Activated naive CD8-positive, alpha-beta T cell treated with anti-CD3 and anti-CD28 coated beads, Interleukin-2, amount 10 ng/mL, durations not matched to agents 7 days and 5 days (primary cell): ENCODE measurements at regions not wholly inside any gene's neighbourhood (a gene's known extent, or its start where the extent isn't known, plus 50 kb on each side); places are given as distances from the start of the nearest gene placed in this dataset.

Experiments
- ATAC-seq: fragments of 150-1000 bp; cut with Tn5 transposase; one replicate; pipeline ENCODE4 v1.10.0; 2021; ENCODE audit warnings: low read depth, moderate library complexity
- POLR2A ChIA-PET: fragments of 350-600 bp; sonication (Branson Sonifier 250); formaldehyde crosslinking; loops from one replicate; lab custom pipeline; 2021; ENCODE audit warnings: antibody characterized with exemption; lab: Charles Lee
- DNase-seq: peaks from one replicate; pipeline ENCODE4 v3.0.0; 2021
- H3K27ac Mint-ChIP-seq: one replicate; pipeline ENCODE4 v1.8.0; 2022; ENCODE audit warnings: mild to moderate bottlenecking, mixed read lengths
- H3K27me3 Mint-ChIP-seq: one replicate; pipeline ENCODE4 v1.8.0; 2022; ENCODE audit warnings: mild to moderate bottlenecking, moderate library complexity, mixed read lengths
- H3K36me3 Mint-ChIP-seq: one replicate; pipeline ENCODE4 v1.8.0; 2021; ENCODE audit warnings: mild to moderate bottlenecking, mixed read lengths
- H3K4me1 Mint-ChIP-seq: one replicate; pipeline ENCODE4 v1.8.0; 2021; ENCODE audit warnings: mixed read lengths
- H3K4me3 Mint-ChIP-seq: one replicate; pipeline ENCODE4 v1.8.0; 2022; ENCODE audit warnings: mild to moderate bottlenecking, moderate library complexity, mixed read lengths
- H3K9me3 Mint-ChIP-seq: one replicate; pipeline ENCODE4 v1.8.0; 2021; ENCODE audit warnings: mixed read lengths

DNA sequence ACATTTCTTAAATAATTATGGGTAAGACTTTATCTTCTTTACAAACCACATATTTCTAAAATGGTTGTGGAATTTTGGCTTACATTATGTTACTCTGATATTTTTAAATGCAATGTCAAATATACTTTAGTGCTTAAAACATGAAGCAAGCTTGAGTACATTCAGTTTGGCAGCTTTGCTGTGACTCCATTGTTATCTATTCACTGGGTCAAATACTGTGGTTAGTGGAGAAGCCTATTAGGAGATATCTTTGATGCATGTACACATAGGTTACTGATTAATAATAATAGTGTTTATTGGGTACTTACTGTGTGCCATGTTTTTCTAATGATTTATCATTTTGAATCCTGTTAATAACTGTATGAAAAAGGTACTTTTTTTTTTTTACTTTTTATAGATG, 520.4 kb upstream of the B3GALT2 start:
- no peak for DNase-seq
- ATAC-seq, result no peak
- Mint-ChIP-seq H3K27me3 (no peaks in the 10 kb centered on the region), H3K9me3 (peaks cover 9% of the 10 kb centered on the region), H3K27ac (no peak overlapping the region), H3K4me3 (no peak overlapping the region), H3K36me3 (no peaks in the 10 kb centered on the region), H3K4me1 (peaks cover 10% of the 10 kb centered on the region)
- POLR2A ChIA-PET, result no interaction called here

GRCh38 chr1:193705554-193705981, 519.2 kb upstream of the B3GALT2 start:
- H3K4me1 Mint-ChIP-seq, result peaks cover 15% of the 10 kb centered on the region
- no peak overlapping the region for H3K4me3 Mint-ChIP-seq
- POLR2A ChIA-PET, result no interaction called here
- peaks cover 9% of the 10 kb centered on the region for H3K9me3 Mint-ChIP-seq
- no peak overlapping the region for H3K27ac Mint-ChIP-seq
- DNase-seq (no peak), ATAC-seq (no peak)
- H3K36me3 Mint-ChIP-seq, result no peaks in the 10 kb centered on the region
- no peaks in the 10 kb centered on the region for H3K27me3 Mint-ChIP-seq

DNA sequence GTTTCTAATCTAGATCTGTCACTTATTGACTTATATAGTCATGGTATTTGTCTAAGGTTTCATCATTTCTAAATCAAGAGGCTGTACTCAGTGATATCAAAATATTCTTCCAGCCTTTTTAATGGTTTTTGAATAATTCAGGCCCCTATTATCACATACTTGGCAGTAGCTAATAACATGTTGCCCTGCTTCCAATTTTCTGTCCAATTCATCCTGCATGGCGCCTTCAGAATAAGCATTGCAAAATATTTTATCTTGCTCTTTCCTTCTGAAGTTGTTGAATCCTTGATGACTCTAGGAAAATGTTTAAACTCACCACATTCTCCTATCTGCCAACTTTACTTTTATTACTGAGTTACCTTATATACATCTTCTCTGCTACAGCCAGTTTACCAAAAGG, 517.2 kb upstream of the B3GALT2 start:
- Mint-ChIP-seq H3K36me3 (no peaks in the 10 kb centered on the region), H3K27me3 (no peaks in the 10 kb centered on the region)

DNA sequence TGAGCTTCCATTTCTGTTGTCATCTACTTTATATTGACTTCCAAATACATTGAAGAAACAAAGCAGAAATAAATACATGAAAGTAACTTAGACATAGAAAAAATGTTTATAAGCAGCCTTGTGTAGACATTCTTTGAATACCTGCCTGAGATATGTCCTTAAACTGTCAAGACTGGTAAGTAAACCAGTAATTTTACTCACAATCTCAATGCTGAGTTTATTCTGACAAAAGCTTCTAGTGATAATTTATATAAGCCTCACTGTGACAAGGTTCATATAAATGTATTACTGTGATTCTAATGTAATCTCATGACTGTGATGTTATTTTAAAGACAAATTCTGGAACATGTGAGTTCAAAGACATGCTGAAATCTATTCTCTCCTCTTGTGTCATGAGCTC, 516.7 kb upstream of the B3GALT2 start:
- no peaks in the 10 kb centered on the region for H3K27me3 Mint-ChIP-seq
- H3K4me3 Mint-ChIP-seq, result no peak overlapping the region
- H3K4me1 Mint-ChIP-seq, result peaks cover 15% of the 10 kb centered on the region
- H3K36me3 Mint-ChIP-seq, result no peaks in the 10 kb centered on the region
- no peak for DNase-seq
- H3K9me3 Mint-ChIP-seq, result peaks cover 6% of the 10 kb centered on the region
- no peak for ATAC-seq
- POLR2A ChIA-PET, result no interaction called here
- H3K27ac Mint-ChIP-seq, result no peak overlapping the region

More for the DNA sequence above, 517.2 kb upstream of the B3GALT2 start:
- Mint-ChIP-seq H3K4me3 (no peak overlapping the region), H3K27ac (no peak overlapping the region), H3K9me3 (peaks cover 6% of the 10 kb centered on the region), H3K4me1 (peaks cover 15% of the 10 kb centered on the region)
- DNase-seq, result no peak
- ATAC-seq, result no peak
- POLR2A ChIA-PET, result no interaction called here

DNA sequence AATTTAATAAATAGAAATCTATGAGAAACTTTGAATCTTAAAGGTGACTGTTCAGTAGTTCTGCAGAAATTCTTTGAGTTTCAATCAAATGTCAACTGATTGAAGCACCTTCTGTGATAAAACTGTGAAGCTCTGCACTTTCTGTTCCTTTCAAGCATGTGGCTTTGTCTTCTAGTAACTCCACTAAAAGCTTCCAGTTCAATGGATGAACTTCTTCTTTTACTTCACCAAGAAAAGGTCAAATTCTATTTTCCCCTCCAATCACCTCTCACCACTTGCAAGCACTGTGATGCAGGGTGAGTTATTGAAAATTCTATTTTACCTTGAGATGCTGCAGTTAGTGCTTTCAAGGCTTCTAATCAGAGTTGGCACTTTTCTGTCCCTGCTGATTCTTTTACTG, 515.3 kb upstream of the B3GALT2 start:
- no peak for ATAC-seq
- POLR2A ChIA-PET, result no interaction called here
- H3K4me1 Mint-ChIP-seq, result peaks cover 9% of the 10 kb centered on the region
- H3K27ac Mint-ChIP-seq, result no peak overlapping the region
- no peaks in the 10 kb centered on the region for H3K36me3 Mint-ChIP-seq
- no peak overlapping the region for H3K4me3 Mint-ChIP-seq
- peaks cover 6% of the 10 kb centered on the region for H3K9me3 Mint-ChIP-seq
- DNase-seq, result no peak
- no peaks in the 10 kb centered on the region for H3K27me3 Mint-ChIP-seq

DNA sequence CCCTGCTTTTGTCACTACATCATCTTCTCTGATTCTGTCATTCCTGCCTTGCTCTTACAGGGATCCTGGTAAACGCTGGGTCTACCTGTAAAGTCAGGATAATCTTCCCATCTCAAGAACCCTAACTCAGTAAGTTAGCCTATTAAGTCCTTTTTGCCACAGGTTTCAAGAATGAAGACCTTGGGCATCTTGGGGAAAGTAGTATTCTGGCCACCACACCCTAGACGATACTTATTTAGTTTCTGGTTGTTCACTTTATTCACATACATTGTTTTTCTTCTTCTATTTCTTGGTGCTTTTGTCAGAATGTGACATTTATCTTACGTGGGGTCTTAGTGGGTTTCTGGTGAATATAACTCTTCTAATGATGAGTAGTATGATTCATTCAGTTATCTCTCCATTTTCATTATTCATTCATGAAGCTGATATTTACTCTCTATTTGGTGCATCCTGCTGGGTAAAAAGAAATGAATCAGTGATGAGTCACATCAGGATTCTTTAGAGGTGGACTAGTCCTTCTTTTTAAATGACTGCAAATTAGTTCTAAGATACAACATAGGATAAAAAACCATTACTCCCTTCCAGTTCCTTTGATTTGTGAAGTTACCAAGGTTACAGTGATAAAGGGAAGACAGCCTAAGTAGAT, 514.4 kb upstream of the B3GALT2 start:
- Mint-ChIP-seq H3K27me3 (no peaks in the 10 kb centered on the region), H3K27ac (no peak overlapping the region), H3K4me1 (peaks cover 9% of the 10 kb centered on the region), H3K9me3 (peaks cover 5% of the 10 kb centered on the region), H3K36me3 (no peaks in the 10 kb centered on the region), H3K4me3 (no peak overlapping the region)
- DNase-seq (no peak), ATAC-seq (no peak)
- POLR2A ChIA-PET, result no interaction called here

DNA sequence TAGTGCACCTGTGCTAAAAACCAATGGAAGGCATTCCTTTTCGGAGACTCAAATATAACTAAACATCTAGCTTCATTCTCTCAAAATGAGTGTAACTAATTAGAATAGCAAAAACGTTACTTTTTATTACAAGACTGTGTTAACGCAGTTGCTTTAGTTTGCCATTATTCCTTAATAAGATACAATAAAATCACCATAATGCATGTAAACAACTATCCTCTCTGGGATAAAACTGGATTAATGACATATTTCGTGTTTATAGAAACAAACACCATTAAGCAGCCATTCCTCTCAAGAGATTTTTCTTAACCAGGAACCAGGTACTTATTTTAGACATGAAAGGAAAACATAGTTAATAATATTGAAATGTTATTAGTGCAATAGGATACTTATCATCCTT, 512.8 kb upstream of the B3GALT2 start:
- no peaks in the 10 kb centered on the region for H3K9me3 Mint-ChIP-seq
- H3K4me1 Mint-ChIP-seq, result peaks cover 9% of the 10 kb centered on the region
- DNase-seq (no peak), ATAC-seq (no peak)
- H3K4me3 Mint-ChIP-seq, result no peak overlapping the region
- POLR2A ChIA-PET, result no interaction called here
- H3K36me3 Mint-ChIP-seq, result no peaks in the 10 kb centered on the region
- no peaks in the 10 kb centered on the region for H3K27me3 Mint-ChIP-seq
- H3K27ac Mint-ChIP-seq, result no peak overlapping the region

DNA sequence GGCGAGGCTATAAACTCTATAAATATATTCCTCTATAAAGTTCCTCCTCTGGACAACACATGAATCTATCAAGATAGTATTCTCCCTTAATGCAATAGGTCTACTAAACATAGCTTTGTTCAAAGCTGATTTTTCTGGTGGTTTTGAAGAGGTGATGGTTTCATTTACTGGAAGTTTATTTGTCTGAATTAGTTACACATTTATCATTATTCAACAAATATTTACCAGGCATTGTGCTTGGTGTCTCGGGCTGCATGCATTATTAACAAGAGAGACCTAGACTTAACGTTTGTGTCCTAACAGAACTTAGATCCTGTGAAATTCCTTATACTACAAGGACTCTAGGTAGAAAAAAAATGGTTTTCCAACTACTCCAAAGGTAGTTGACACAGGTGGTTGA, 511.4 kb upstream of the B3GALT2 start:
- Mint-ChIP-seq H3K36me3 (no peaks in the 10 kb centered on the region), H3K9me3 (no peaks in the 10 kb centered on the region), H3K27ac (no peak overlapping the region), H3K4me3 (no peak overlapping the region), H3K4me1 (peaks cover 9% of the 10 kb centered on the region), H3K27me3 (no peaks in the 10 kb centered on the region)
- DNase-seq, result no peak
- POLR2A ChIA-PET, result no interaction called here
- no peak for ATAC-seq

DNA sequence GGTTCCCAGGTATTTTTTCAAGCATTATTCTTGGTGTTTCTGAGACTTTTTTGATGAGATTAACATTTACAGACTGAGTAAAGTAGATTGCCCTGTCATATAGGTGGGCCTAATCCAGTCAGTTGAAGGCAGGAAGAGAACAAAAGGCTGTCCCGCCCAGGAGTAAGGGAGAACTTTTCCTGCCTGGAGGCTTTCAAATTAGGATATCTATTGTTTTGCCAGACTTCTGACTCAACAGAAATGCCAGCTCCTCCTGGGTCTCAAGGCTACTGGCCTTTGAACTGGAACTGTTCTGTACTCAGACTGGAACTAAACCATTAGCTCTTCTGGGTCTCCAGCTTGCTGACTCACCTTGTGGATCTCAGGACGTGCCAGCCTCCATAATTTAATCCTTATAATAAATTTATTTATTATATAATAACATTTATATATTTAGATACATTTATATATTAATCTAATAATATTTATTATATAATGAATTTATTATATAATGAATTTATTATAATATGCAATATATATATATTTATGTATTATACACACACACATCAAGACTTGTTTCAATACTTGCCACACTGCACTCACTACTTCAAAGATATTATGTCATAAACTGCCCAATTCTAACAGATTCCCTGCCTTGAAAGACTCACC, 510.8 kb upstream of the B3GALT2 start:
- no peaks in the 10 kb centered on the region for H3K36me3 Mint-ChIP-seq
- no peak for DNase-seq
- no peak for ATAC-seq
- H3K4me3 Mint-ChIP-seq, result no peak overlapping the region
- peaks cover 11% of the 10 kb centered on the region for H3K4me1 Mint-ChIP-seq
- no peak overlapping the region for H3K27ac Mint-ChIP-seq
- POLR2A ChIA-PET, result no interaction called here
- no peaks in the 10 kb centered on the region for H3K27me3 Mint-ChIP-seq
- H3K9me3 Mint-ChIP-seq, result peaks cover 3% of the 10 kb centered on the region

DNA sequence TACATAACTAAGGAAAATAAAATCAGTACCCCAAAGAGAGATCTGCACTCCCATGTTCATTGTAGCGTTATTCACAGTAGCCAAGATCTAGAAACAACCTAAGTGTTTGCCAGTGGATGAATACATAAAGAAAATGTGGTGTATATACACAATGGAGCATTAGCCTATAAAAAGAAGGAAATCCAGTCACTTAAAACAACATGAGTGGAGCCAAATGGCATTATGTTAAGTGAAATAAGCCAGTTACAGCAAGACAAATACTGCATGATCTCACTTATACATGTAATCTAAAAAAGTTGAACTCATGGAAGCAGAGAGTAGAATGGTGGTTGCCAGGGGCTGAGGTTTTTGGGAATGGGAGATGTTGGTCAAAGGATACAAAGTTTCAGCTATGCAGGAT, 508.3 kb upstream of the B3GALT2 start:
- POLR2A ChIA-PET, result no interaction called here

GRCh38 chr1:193685986-193686385, 499.6 kb upstream of the B3GALT2 start:
- Mint-ChIP-seq H3K4me1 (no peaks in the 10 kb centered on the region), H3K27ac (no peak overlapping the region), H3K36me3 (no peaks in the 10 kb centered on the region), H3K27me3 (no peaks in the 10 kb centered on the region), H3K4me3 (no peak overlapping the region), H3K9me3 (peaks cover 2% of the 10 kb centered on the region)
- no peak for ATAC-seq
- POLR2A ChIA-PET, result no interaction called here
- DNase-seq, result no peak

More for the DNA sequence above, 508.3 kb upstream of the B3GALT2 start:
- H3K9me3 Mint-ChIP-seq, result peaks cover 3% of the 10 kb centered on the region
- H3K27ac Mint-ChIP-seq, result no peak overlapping the region
- H3K4me1 Mint-ChIP-seq, result peaks cover 2% of the 10 kb centered on the region
- DNase-seq, result no peak
- H3K36me3 Mint-ChIP-seq, result no peaks in the 10 kb centered on the region
- H3K4me3 Mint-ChIP-seq, result no peak overlapping the region
- no peaks in the 10 kb centered on the region for H3K27me3 Mint-ChIP-seq
- ATAC-seq, result no peak

- H3K4me1 Mint-ChIP-seq, result no peaks in the 10 kb centered on the region
- ATAC-seq, result no peak
- no peak overlapping the region for H3K27ac Mint-ChIP-seq
- H3K27me3 Mint-ChIP-seq, result no peaks in the 10 kb centered on the region
- peaks cover 4% of the 10 kb centered on the region for H3K9me3 Mint-ChIP-seq
- no peak for DNase-seq
- H3K36me3 Mint-ChIP-seq, result no peaks in the 10 kb centered on the region
- H3K4me3 Mint-ChIP-seq, result no peak overlapping the region
- POLR2A ChIA-PET, result no interaction called here
These were observed 495.0 kb upstream of the B3GALT2 start for GRCh38 chr1:193681422-193681821.

DNA sequence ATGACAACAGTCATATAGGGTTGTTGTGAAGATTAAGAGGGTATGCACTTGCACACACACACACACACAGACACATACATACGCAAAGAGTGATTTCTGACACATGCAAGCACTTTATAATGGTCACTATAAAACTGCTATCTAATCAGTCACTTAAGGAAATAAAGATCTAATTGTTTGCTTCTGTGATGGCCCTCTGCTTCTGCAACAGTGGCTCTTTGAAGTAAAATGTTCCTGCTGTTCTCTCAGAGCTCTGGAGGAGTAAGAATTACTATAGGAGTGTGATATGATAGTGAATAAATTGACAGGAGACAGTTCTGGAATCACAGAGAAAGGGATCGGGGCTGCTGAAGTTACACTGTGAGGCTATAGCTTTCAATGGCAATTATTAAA, 494.5 kb upstream of the B3GALT2 start:
- H3K27me3 Mint-ChIP-seq, result no peaks in the 10 kb centered on the region
- POLR2A ChIA-PET, result no interaction called here
- H3K27ac Mint-ChIP-seq, result no peak overlapping the region
- ATAC-seq, result no peak
- no peaks in the 10 kb centered on the region for H3K4me1 Mint-ChIP-seq
- H3K9me3 Mint-ChIP-seq, result peaks cover 4% of the 10 kb centered on the region
- no peak overlapping the region for H3K4me3 Mint-ChIP-seq
- DNase-seq, result no peak
- no peaks in the 10 kb centered on the region for H3K36me3 Mint-ChIP-seq

- H3K27ac Mint-ChIP-seq, result no peak overlapping the region
- DNase-seq (no peak), ATAC-seq (no peak)
- H3K4me3 Mint-ChIP-seq, result no peak overlapping the region
- no peaks in the 10 kb centered on the region for H3K36me3 Mint-ChIP-seq
- no peaks in the 10 kb centered on the region for H3K27me3 Mint-ChIP-seq
- POLR2A ChIA-PET, result no interaction called here
- H3K4me1 Mint-ChIP-seq, result no peaks in the 10 kb centered on the region
- H3K9me3 Mint-ChIP-seq, result peaks cover 4% of the 10 kb centered on the region
These were observed 494.0 kb upstream of the B3GALT2 start for GRCh38 chr1:193680247-193680923.
